Stimulated activated CD4-positive, alpha-beta T cell treated with anti-CD3 and anti-CD28 coated beads, Interleukin-2, amount 100 ng/mL, for 48 hours (primary cell): ENCODE measurements at regions not wholly inside any gene's neighbourhood (a gene's known extent, or its start where the extent isn't known, plus 50 kb on each side); places are given as distances from the start of the nearest gene placed in this dataset.

Source experiments
- DNase-seq, 2 donors: peaks; one replicate each; pipeline ENCODE4 v3.0.0-alpha.2; 2020

GRCh38 chr11:120032766-120033390 lies 105.0 kb downstream of the TRIM29 start:
- DNase-seq: no peak

- DNase-seq: no peak
Observed at GRCh38 chr11:120031612-120032600, 106.0 kb downstream of the TRIM29 start.

GRCh38 chr11:120031156-120031555 lies 106.8 kb downstream of the TRIM29 start:
- no peak for DNase-seq

GRCh38 chr11:120030411-120030810 lies 107.5 kb downstream of the TRIM29 start:
- no peak for DNase-seq

GRCh38 chr11:120029321-120029720 lies 108.6 kb downstream of the TRIM29 start:
- no peak for DNase-seq

- DNase-seq: no peak
Observed at GRCh38 chr11:120028897-120029258, 109.0 kb downstream of the TRIM29 start.

GRCh38 chr11:120028181-120028896 lies 109.6 kb downstream of the TRIM29 start:
- no peak for DNase-seq

- DNase-seq: no peak
Observed at GRCh38 chr11:120027546-120028180, 110.2 kb downstream of the TRIM29 start.

GRCh38 chr11:120025606-120026335 lies 112.1 kb downstream of the TRIM29 start:
- no peak for DNase-seq

- DNase-seq: no peak
Observed at GRCh38 chr11:120024586-120024985, 113.3 kb downstream of the TRIM29 start.

GRCh38 chr11:120024046-120024445 lies 113.9 kb downstream of the TRIM29 start:
- no peak for DNase-seq

GRCh38 chr11:120023551-120023950 lies 114.4 kb downstream of the TRIM29 start:
- DNase-seq: no peak

- no peak for DNase-seq
Observed at GRCh38 chr11:120023120-120023519, 114.8 kb downstream of the TRIM29 start.

GRCh38 chr11:120022617-120023016 lies 115.3 kb downstream of the TRIM29 start:
- DNase-seq: no peak

GRCh38 chr11:120021978-120022377 lies 115.9 kb downstream of the TRIM29 start:
- no peak for DNase-seq

GRCh38 chr11:120021391-120021953 lies 116.4 kb downstream of the TRIM29 start:
- DNase-seq: no peak

- DNase-seq: no peak
Observed at GRCh38 chr11:120020981-120021380, 116.9 kb downstream of the TRIM29 start.

- DNase-seq: no peak
Observed at GRCh38 chr11:120020486-120020885, 117.4 kb downstream of the TRIM29 start.

- no peak for DNase-seq
Observed at GRCh38 chr11:120019191-120019590, 118.7 kb downstream of the TRIM29 start.

GRCh38 chr11:120017582-120018150 lies 120.2 kb downstream of the TRIM29 start:
- no peak for DNase-seq
